ENCODE measurements at regions not wholly inside any gene's neighbourhood (a gene's known extent, or its start where the extent isn't known, plus 50 kb on each side); places are given as distances from the start of the nearest gene placed in this dataset.

DNA sequence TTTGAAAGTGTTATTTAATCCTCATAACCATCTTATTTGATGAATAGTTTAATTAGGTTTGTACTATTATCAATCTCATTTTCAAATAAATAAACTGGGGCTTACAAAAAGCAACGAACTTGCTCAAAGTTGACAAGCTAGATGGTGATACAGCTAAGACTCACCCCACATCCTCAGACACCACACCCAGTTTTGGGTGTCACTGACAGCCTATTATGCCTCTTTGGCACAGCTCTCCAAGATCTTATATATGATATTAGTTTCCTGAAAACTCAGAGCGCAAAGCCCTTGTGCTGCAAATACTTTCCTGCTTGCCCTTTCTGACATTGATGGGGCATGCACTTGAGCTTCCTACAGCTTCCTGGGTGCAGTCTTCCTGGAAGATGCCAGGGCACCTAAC, 223.4 kb upstream of the GADL1 start:
- Histone ChIP-seq H3K79me2 (ENCODE audit: low read depth) (no peaks in the 10 kb centered on the region), H3K36me3 (ENCODE audit: low read depth) (no peaks in the 10 kb centered on the region), H3K9me2 (ENCODE audit: insufficient read depth) (no peaks in the 10 kb centered on the region), H3K4me1 (replicated peaks; ENCODE audit: insufficient read depth) (no peaks in the 10 kb centered on the region), H3F3A (ENCODE audit: insufficient read depth, low read depth) (no peaks in the 10 kb centered on the region), H3K4me3 (no peak overlapping the region), H2AFZ (no peak overlapping the region), H4K20me1 (ENCODE audit: insufficient read depth) (no peaks in the 10 kb centered on the region), H3K27me3 (ENCODE audit: insufficient read depth, low read depth) (no peaks in the 10 kb centered on the region), H3K9me3 (ENCODE audit: insufficient read depth, low read depth) (no peaks in the 10 kb centered on the region), H3K4me2 (no peak overlapping the region), H3K27ac (no peak overlapping the region)
- intact Hi-C loops (cut with micrococcal nuclease; ENCODE audit: unreplicated experiment), result no loop called here
- BruUV-seq (replicated peaks), result no TSS peak
- DNase-seq, result no peak
- TF ChIP-seq, protein P1, sequence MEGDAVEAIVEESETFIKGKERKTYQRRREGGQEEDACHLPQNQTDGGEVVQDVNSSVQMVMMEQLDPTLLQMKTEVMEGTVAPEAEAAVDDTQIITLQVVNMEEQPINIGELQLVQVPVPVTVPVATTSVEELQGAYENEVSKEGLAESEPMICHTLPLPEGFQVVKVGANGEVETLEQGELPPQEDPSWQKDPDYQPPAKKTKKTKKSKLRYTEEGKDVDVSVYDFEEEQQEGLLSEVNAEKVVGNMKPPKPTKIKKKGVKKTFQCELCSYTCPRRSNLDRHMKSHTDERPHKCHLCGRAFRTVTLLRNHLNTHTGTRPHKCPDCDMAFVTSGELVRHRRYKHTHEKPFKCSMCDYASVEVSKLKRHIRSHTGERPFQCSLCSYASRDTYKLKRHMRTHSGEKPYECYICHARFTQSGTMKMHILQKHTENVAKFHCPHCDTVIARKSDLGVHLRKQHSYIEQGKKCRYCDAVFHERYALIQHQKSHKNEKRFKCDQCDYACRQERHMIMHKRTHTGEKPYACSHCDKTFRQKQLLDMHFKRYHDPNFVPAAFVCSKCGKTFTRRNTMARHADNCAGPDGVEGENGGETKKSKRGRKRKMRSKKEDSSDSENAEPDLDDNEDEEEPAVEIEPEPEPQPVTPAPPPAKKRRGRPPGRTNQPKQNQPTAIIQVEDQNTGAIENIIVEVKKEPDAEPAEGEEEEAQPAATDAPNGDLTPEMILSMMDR (conservative IDR thresholded peaks at IDR 0.05), result no peak
- no peak for TF ChIP-seq EZH2 (IDR thresholded peaks at IDR 0.05; ENCODE audit: low read depth)
- ChIA-PET CTCF (no interaction called here), POLR2A (ENCODE audit: unreplicated experiment) (no interaction called here)

DNA sequence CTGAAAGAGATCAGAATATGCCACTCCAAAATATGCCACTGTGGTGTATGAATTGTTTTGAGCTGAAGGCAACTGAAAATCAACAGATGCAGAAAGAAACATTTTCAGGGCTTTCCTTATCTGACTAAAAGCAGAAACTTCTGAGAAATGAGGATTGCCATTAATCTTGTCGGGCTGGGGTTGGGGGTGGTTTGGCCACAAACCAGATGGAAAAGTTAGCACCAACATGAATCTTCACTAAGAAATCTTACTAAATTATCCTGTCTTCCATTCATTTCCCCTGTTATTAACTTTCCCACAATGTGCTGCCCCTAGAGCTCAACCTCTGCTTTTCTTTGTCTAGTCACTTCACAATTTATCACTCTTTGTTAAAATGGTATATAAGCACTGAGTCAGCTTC, 229.9 kb upstream of the GADL1 start:
- H4K20me1 ChIP-seq (ENCODE audit: insufficient read depth), result no peaks in the 10 kb centered on the region
- no peaks in the 10 kb centered on the region for H3K9me2 ChIP-seq (ENCODE audit: insufficient read depth)
- no TSS peak for BruUV-seq (replicated peaks)
- no peak overlapping the region for H2AFZ ChIP-seq
- no peak overlapping the region for H3K4me3 ChIP-seq
- H3K27ac ChIP-seq, result no peak overlapping the region
- no peaks in the 10 kb centered on the region for H3K36me3 ChIP-seq (ENCODE audit: low read depth)
- TF ChIP-seq, protein P1 (conservative IDR thresholded peaks at IDR 0.05), result no peak
- no peak for TF ChIP-seq EZH2 (IDR thresholded peaks at IDR 0.05; ENCODE audit: low read depth)
- no peaks in the 10 kb centered on the region for H3K4me1 ChIP-seq (replicated peaks; ENCODE audit: insufficient read depth)
- no peaks in the 10 kb centered on the region for H3K27me3 ChIP-seq (ENCODE audit: insufficient read depth, low read depth)
- intact Hi-C loops (cut with micrococcal nuclease; ENCODE audit: unreplicated experiment), result no loop called here
- ChIA-PET POLR2A (ENCODE audit: unreplicated experiment) (no interaction called here), CTCF (no interaction called here)
- H3F3A ChIP-seq (ENCODE audit: insufficient read depth, low read depth), result no peaks in the 10 kb centered on the region
- DNase-seq, result no peak
- H3K9me3 ChIP-seq (ENCODE audit: insufficient read depth, low read depth), result no peaks in the 10 kb centered on the region
- H3K4me2 ChIP-seq, result no peak overlapping the region
- no peaks in the 10 kb centered on the region for H3K79me2 ChIP-seq (ENCODE audit: low read depth)

DNA sequence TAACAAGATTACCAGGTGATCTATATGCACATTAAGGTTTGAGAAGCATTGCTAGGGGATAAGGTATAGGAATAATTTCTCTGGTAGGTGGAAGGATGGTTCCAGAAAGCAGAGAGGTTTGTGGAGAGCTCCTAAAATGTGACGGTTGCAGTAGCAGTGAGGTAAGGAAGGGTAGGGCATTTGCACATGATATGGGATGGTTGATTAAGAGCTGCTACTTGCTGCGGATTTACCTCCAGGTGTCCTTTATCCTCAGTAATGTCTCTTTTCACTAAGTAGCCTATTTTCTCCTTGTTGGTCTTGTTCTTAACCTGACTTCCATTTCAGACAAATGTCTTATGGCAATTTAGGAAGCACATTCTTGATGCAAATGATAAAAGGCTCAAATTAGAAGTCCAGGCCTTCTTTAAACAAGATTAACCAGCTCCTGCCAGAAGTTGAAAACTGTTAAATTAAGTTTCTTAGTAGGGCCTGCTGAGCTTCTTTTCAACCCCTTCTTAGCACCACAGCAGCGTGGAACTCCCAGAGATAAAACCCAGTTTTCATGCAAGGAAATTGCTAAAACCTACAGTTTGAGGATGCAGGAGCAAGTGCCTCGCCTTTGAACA, 231.1 kb upstream of the GADL1 start:
- BruUV-seq (replicated peaks), result no TSS peak
- Histone ChIP-seq H3K79me2 (ENCODE audit: low read depth) (no peaks in the 10 kb centered on the region), H3K9me3 (ENCODE audit: insufficient read depth, low read depth) (no peaks in the 10 kb centered on the region), H3K4me1 (replicated peaks; ENCODE audit: insufficient read depth) (no peaks in the 10 kb centered on the region), H2AFZ (no peak overlapping the region), H3F3A (ENCODE audit: insufficient read depth, low read depth) (no peaks in the 10 kb centered on the region), H3K36me3 (ENCODE audit: low read depth) (no peaks in the 10 kb centered on the region), H3K4me2 (no peak overlapping the region), H3K27ac (no peak overlapping the region), H3K27me3 (ENCODE audit: insufficient read depth, low read depth) (no peaks in the 10 kb centered on the region), H3K4me3 (no peak overlapping the region), H3K9me2 (ENCODE audit: insufficient read depth) (no peaks in the 10 kb centered on the region), H4K20me1 (ENCODE audit: insufficient read depth) (no peaks in the 10 kb centered on the region)
- ChIA-PET CTCF (no interaction called here), POLR2A (ENCODE audit: unreplicated experiment) (no interaction called here)
- intact Hi-C loops (cut with micrococcal nuclease; ENCODE audit: unreplicated experiment), result no loop called here
- no peak for DNase-seq
- no peak for TF ChIP-seq EZH2 (IDR thresholded peaks at IDR 0.05; ENCODE audit: low read depth)
- TF ChIP-seq, protein P1 (conservative IDR thresholded peaks at IDR 0.05), result no peak
